ENCODE measurements at regions not wholly inside any gene's neighbourhood (a gene's known extent, or its start where the extent isn't known, plus 50 kb on each side); places are given as distances from the start of the nearest gene placed in this dataset.
"Not testable (repeated sequence)": the region's sequence is repeated elsewhere in the genome, so short reads cannot be mapped to it uniquely, and the experiment has no call there.

- DNase-seq (ENCODE audit: low spot score): peak; percentile 7
These were observed 892.1 kb upstream of the DDX18 start for GRCh38 chr2:116922414-116922813.

- DNase-seq (ENCODE audit: low spot score): no peak
These were observed 890.0 kb upstream of the DDX18 start for GRCh38 chr2:116924509-116924908.

DNA sequence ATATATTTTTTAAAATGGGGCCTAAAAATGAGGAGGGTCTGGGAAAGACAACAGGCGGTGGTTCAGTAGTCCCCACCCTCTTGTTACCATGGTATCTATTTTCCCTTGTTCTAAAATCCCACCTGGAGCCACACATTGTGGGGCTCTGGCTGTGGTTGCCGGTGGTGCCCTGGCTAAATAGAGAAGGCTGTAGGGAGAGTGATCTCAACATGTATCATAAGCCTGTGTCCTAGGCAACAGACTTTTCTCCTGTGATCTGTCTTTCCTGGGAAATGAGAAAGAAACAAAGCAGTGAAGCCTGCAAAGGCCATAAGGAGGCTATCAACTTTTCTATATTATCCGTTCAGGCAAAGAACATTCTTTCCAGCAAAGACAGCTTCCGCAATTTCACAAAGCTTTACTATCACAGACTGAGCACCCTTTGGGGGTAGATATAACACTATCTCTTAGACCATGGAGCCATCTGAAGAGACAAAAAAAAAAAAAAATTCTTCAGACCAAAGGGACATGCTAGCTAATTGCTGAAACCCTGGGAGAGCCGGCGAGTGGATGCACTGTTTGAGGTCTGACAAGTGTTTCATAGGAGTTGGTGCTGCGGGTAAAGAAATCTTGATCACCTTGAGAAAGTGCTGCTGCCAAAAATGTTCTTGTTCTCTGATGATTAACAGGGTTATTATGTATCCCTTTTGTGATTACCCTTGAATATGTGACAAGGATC lies 879.2 kb upstream of the DDX18 start:
- no peak for DNase-seq (ENCODE audit: low spot score)

- no peak for DNase-seq (ENCODE audit: low spot score)
These were observed 866.2 kb upstream of the DDX18 start for GRCh38 chr2:116948258-116948657.

- DNase-seq (ENCODE audit: low spot score): no peak
These were observed 865.2 kb upstream of the DDX18 start for GRCh38 chr2:116949249-116949648.

DNA sequence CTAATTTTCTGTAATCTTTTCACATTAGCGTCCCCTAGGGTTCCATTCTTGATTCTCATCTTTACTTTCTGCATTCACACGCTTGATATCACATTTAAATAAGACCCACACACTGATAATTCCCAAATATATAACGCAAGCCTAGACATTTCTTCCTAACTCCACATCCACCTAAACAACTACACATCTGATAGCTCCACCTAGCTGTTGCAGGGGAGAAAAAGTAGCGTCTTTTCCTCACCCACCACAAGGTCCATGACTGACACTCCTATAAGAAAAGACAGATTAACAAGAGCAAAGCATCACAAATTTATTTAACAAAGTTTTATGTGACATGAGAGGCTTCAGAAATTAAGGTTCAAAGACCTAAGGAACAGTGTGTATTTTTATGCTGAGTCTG lies 862.2 kb upstream of the DDX18 start:
- DNase-seq (ENCODE audit: low spot score): no peak

GRCh38 chr2:116955646-116956045 lies 858.8 kb upstream of the DDX18 start:
- DNase-seq (ENCODE audit: low spot score): no peak

- DNase-seq (ENCODE audit: low spot score): no peak
These were observed 838.9 kb upstream of the DDX18 start for GRCh38 chr2:116975608-116976007.

DNA sequence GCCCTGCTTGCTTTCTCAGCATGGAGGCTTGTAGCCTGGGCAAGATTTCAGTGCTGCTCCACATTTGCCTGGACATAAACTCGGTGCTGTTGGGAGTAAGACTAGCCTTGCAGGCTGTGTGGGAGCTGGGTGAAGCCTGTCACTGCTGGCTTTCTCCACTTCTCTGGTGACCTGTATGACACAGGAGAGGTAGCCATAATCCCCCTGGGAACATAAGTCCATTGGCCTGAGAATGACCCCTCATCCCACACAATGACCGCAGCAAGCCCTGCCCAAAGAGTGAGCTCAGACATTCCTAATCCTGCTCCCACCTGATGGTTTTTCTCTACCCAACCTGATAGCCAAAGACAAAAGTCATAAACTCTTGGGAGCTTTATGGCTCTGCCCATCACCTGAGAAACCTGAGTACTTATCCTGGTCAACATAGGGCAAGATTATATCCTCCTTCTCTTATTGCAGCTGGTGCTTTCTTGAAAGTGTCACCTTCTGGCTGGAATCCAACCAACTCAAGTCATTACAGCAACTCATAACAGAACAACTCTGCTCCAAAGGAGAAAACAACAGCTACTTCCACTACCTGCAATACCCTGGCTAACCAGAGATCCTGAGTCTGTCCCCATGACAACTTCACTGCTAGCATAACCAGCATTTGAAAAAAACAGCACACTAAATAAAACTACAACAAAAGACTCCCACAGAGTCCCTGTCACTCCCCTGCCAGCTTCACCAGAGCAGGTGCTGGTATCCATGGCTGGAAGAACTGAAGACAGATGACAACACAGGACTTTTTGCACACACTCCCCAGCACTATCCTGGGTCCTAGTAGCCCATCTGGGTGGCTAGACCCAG lies 834.4 kb upstream of the DDX18 start:
- no peak for DNase-seq (ENCODE audit: low spot score)

DNA sequence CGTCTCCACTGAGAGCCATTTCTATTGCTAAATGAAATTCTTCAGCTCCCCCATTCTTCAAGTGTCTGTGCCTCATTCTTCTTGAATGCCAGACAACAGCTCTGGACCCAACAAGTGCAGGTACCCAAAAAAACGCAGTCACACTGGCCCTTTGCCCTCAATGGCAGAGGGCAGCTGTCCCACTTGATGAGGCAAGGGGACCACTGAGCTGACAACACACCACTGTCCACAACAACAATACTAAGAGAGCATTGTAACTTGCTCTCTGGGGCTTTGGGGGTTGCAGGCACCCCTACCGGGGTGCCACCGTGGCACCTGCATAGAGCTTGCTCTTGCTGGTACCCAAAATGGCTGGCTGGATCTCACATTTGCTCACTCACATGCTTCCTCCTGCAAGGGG lies 827.0 kb upstream of the DDX18 start:
- DNase-seq (ENCODE audit: low spot score): no peak

- DNase-seq (ENCODE audit: low spot score): no peak
These were observed 826.2 kb upstream of the DDX18 start for GRCh38 chr2:116988303-116988702.

DNA sequence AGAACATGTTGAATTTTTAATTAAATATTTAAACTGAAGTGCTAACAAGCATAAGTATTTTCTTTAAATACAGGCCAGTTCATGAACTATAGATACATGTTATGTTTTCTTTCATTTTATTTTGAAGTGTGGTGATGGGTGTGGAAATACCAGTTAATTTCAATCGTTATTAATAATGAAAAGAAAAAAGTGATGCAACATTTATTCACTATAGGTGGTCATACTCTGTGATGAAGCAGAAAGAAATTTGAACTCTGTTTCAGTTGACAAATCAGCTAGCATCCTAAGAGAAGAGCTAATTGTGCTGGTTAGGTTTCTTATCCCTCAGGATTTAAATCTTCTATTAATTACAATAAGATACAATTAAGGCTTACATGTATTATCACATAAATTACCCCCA lies 795.1 kb upstream of the DDX18 start:
- no peak for DNase-seq (ENCODE audit: low spot score)

GRCh38 chr2:117027646-117028045 lies 786.8 kb upstream of the DDX18 start:
- no peak for DNase-seq (ENCODE audit: low spot score)

- not testable (repeated sequence) for DNase-seq (ENCODE audit: low spot score)
These were observed 785.8 kb upstream of the DDX18 start for GRCh38 chr2:117028708-117029107.

DNA sequence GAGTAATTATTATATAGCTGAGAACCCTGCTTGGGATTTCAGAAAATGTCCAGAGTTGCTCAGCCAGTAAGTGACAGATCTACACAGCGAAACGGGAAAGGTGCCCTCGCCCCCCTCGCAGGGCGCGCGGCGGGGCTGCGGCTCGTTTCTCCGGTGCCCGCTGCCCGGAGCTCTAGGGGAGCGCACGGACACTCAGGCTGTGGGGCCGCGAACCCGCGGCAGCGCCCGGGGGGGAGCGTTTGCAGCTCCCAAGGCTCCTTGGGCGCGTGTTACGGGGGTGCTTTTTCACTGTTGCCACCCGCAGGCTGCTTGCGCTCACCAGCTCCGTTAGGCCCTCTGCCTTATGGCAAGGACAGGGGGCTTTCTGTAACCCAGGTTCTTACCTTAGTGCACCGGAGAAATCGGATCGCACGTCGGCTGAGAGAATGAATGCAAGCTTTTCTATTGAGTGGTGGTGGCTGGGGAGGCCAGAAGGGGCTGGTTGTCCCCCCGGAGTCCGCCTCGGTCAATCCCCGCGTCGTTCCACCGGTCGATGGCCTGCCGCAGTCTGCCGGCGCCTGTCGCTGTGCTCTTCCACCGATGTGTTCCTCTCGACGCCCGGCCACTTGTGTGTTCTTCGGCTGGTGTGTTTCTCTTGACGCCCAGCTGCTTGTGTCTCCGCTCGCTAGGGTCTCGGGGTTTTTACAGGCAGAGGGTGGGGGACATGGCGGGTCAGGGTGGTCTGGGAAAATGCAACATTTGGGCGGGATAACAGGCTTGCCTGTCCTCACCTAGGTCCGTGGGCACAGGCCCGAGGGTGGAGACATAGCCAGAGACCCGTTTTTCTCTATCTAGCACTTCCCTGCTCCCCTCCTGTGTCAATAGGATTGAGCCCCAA lies 758.8 kb upstream of the DDX18 start:
- no peak for DNase-seq (ENCODE audit: low spot score)

GRCh38 chr2:117056376-117056748 lies 758.1 kb upstream of the DDX18 start:
- DNase-seq (ENCODE audit: low spot score): no peak

DNA sequence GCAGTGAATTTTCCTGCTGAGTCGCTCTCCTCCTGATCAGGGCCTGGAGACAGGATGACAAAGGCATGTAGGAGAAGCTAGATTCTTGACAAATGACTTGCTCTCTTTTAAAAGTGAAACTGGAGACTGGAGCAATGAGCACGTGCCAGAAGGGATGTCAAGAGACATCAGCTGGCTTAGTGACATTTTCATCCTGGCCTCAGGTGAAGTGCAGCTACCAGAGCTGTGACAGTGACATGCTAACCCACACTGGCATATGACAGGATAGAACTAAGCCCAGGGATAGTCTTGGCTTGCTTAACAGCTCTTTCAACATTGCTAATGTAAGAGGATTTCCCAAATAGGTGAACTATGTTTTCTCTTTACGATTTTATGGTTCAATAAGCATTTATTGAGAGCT lies 757.5 kb upstream of the DDX18 start:
- DNase-seq (ENCODE audit: low spot score): no peak

DNA sequence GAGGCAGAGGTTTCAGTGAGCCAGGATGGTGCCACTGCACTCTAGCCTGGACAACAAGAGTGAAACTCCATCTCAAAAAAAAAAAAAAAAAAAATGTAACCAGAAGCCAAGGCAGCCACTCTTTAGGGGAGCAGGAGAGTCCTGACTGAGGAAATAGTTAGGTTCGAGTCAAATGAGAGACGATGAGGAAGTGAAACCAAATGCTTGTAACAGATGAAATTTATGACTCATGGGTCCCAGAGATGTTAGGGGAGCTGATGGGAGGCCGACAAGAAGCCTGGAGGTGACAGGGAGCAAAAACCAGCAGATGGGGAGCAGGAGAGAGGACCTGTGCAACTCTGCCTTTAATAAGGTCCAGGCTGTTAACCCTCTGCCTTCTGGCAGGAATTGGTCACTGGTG lies 756.1 kb upstream of the DDX18 start:
- no peak for DNase-seq (ENCODE audit: low spot score)

- DNase-seq (ENCODE audit: low spot score): no peak
These were observed 750.5 kb upstream of the DDX18 start for GRCh38 chr2:117064021-117064420.

- DNase-seq (ENCODE audit: low spot score): no peak
These were observed 748.6 kb upstream of the DDX18 start for GRCh38 chr2:117065912-117066311.

- no peak for DNase-seq (ENCODE audit: low spot score)
These were observed 746.6 kb upstream of the DDX18 start for GRCh38 chr2:117067900-117068299.

GRCh38 chr2:117068371-117068770 lies 746.1 kb upstream of the DDX18 start:
- DNase-seq (ENCODE audit: low spot score): peak; percentile 39

Measured in LoVo (cell line).